Skeletal muscle tissue (tissue), 3 donors: ENCODE measurements at regions not wholly inside any gene's neighbourhood (a gene's known extent, or its start where the extent isn't known, plus 50 kb on each side); places are given as distances from the start of the nearest gene placed in this dataset.
"Not testable (repeated sequence)": the region's sequence is repeated elsewhere in the genome, so short reads cannot be mapped to it uniquely, and the experiment has no call there.

Source experiments
- H3K27ac ChIP-seq: one replicate; pipeline ENCODE4 v1.7.0; 2013; ENCODE audit warnings: mild to moderate bottlenecking, low read depth, low read length, inconsistent platforms
- H3K27me3 ChIP-seq, 3 donors: one replicate each; pipeline ENCODE4 v1.7.0; 2013; ENCODE audit warnings: low read length in 3 of 3; ENCODE audit not compliant: control insufficient read depth in 3 of 3, insufficient read depth in 3 of 3
- H3K36me3 ChIP-seq, 3 donors: one replicate each; pipeline ENCODE4 v1.7.0; 2013; ENCODE audit warnings: low read length in 3 of 3; ENCODE audit not compliant: control insufficient read depth in 3 of 3, insufficient read depth in 3 of 3
- H3K4me1 ChIP-seq, 3 donors: one replicate each; pipeline ENCODE4 v1.7.0; 2013; ENCODE audit warnings: low read length in 3 of 3, mild to moderate bottlenecking in 3 of 3; ENCODE audit not compliant: control insufficient read depth in 3 of 3, insufficient read depth in 3 of 3
- H3K4me3 ChIP-seq, 3 donors: one replicate each; pipeline ENCODE4 v1.7.0; 2013; ENCODE audit warnings: low read length in 3 of 3
- H3K9ac ChIP-seq, 3 donors: one replicate each; pipeline ENCODE4 v1.7.0; 2013; ENCODE audit warnings: low read length in 3 of 3, mild to moderate bottlenecking in 3 of 3, moderate library complexity in 2 of 3, low read depth in 1 of 3
- H3K9me3 ChIP-seq, 3 donors: one replicate each; pipeline ENCODE4 v1.7.0; 2013; ENCODE audit warnings: low read length in 3 of 3; ENCODE audit not compliant: control insufficient read depth in 3 of 3
- donor health status: Osteomylitis.

DNA sequence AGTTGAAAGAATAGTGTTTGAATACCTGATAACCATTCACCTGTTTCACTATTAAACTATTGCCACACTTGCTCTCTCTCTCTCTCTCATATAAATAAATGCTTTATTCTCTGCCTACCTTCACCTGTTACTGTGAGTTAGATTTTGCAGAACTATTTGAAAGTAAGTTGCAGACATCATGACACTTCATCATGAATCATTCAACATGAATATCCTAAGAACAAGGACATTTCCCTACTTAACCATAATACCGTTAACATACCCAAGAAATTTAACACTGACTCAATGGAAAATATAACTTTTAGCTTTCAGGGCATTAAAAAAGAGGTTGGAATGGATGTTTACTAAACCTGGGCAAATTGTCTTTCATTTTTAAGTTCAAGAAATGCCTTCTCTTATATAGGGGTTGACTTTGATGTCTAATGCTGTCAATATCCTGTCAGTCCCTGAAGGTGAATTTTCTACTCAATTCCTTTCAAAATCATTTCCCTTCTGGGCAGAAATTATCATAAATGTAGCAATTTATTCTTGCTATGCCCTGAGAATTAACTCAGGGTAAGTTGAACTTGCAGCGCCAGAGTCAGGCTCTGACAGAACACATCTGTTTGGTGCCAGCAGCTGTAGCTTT lies 582.6 kb upstream of the TLE4 start:
- Histone ChIP-seq H3K27ac (no peak overlapping the region), H3K27me3 (no peaks in the 10 kb centered on the region), H3K4me1 (no peaks in the 10 kb centered on the region), H3K9ac (no peak overlapping the region), H3K9me3 (no peaks in the 10 kb centered on the region), H3K36me3 (no peaks in the 10 kb centered on the region), H3K4me3 (no peak overlapping the region)

DNA sequence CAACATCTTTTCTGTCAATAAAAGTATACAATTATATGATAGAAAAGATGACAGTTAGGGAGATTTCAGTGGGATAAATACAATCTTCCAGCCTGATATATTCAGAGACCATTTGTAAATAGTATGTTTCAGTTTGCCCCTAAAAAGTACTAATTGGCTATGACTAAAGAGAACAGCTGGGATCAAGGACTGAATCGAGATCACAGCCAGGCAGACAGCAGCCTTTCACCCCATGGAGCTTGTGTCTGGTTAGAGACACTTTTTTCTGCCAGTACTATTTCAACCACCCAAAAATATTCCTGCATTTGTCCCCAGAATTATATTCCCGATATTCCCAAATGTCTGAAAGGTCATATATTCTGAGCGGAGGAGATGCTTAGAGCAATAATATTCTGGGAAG lies 577.3 kb upstream of the TLE4 start:
- H3K27me3 ChIP-seq, result no peaks in the 10 kb centered on the region
- H3K9me3 ChIP-seq, result no peaks in the 10 kb centered on the region
- H3K4me1 ChIP-seq, result no peaks in the 10 kb centered on the region
- H3K36me3 ChIP-seq, result no peaks in the 10 kb centered on the region
- H3K27ac ChIP-seq, result no peak overlapping the region
- no peak overlapping the region for H3K4me3 ChIP-seq
- no peak overlapping the region for H3K9ac ChIP-seq

DNA sequence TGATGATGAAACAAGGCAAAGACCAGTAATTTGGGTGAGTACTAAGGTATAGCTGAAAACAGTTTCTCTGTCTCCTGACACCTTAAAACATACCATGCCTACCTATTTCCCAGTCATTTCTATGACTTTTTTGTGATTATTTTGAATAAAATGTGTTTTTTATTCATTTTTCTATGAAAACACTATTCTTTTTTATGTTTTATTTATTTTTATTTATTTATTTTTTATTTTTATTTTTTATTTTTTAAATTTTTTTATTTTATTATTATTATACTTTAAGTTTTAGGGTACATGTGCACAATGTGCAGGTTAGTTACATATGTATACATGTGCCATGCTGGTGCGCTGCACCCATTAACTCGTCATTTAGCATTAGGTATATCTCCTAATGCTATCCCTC lies 576.8 kb upstream of the TLE4 start:
- not testable (repeated sequence) for H3K4me1 ChIP-seq, H3K36me3 ChIP-seq, H3K27me3 ChIP-seq, H3K9me3 ChIP-seq, H3K4me3 ChIP-seq, H3K9ac ChIP-seq, H3K27ac ChIP-seq

DNA sequence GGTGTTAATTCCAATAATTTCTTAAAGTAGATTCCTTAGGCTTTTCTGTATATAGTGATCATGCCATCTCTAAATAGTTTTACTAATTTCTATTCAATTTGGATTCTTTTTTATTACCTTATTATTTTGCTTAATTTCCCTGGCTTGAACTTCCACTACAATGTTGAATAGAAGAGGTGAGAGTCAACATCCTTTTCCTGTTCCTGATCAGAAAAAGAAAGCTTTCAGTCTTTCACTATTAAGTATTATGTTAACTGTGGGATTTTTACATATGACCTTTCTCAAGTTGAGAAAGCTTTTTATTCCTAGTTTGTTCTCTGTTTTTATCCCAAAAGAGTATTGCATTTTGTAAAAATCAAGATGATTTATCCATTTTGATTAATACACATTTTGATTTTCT lies 574.5 kb upstream of the TLE4 start:
- Histone ChIP-seq H3K9ac (no peak overlapping the region), H3K4me3 (no peak overlapping the region), H3K4me1 (no peaks in the 10 kb centered on the region), H3K27me3 (no peaks in the 10 kb centered on the region), H3K27ac (no peak overlapping the region), H3K36me3 (no peaks in the 10 kb centered on the region), H3K9me3 (no peaks in the 10 kb centered on the region)

DNA sequence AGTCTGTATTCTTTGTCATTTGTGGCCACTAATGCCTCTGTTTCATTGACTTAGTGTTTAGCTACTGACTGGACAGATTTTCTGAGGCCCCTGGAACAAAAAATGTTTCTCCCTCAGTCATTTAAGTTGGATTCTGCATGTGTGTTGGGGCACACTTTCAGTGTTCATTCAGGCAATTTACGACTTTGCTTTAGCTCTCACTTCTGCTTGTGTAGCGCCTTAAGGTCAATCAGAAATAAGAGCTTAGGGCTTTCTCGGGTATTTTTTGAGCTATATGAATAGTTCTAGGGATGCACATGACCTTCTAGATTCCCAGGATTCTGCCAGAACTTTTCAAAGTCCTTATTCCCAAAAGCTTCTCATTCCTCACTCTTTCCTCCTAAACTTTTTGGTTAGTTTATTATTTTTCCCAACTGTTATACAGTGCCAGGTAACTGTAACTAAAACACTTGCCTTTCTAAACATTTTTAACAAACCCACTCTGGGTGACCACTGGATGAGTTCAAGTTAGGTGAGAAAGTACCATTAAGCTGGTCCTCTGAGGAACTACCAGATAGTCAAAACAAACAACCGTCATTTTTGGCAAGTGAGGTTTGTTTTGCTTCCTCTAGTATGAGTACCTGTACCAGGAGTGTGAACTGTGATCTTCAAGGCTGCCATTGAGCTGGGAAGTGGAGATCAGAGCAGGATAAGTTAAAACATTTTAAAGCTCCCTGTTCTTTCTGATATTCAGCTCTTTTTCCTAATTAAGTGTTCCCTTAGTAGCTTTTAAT lies 571.3 kb upstream of the TLE4 start:
- Histone ChIP-seq H3K9me3 (no peaks in the 10 kb centered on the region), H3K27ac (no peak overlapping the region), H3K4me3 (no peak overlapping the region), H3K36me3 (no peaks in the 10 kb centered on the region), H3K27me3 (no peaks in the 10 kb centered on the region), H3K4me1 (no peaks in the 10 kb centered on the region), H3K9ac (no peak overlapping the region)

DNA sequence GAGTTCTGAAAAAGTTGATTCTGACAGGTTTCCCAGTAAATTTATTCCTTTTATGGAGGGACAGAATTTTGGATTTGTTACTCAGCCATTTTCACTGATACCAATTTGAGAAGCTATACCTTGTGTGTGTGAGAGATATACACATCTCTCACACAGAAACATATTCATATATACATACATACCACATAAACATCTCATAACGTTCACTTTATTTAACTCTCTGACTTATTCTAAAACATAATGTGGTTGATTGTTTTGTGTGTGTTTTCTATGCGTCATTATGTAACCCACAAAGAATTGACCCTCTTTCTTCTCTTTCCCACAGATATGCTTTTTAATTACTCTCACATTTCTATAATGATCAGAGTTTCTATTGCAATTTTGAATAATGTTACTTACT lies 570.8 kb upstream of the TLE4 start:
- Histone ChIP-seq H3K9ac (no peak overlapping the region), H3K4me1 (no peaks in the 10 kb centered on the region), H3K36me3 (no peaks in the 10 kb centered on the region), H3K27ac (no peak overlapping the region), H3K4me3 (no peak overlapping the region), H3K27me3 (no peaks in the 10 kb centered on the region), H3K9me3 (no peaks in the 10 kb centered on the region)

DNA sequence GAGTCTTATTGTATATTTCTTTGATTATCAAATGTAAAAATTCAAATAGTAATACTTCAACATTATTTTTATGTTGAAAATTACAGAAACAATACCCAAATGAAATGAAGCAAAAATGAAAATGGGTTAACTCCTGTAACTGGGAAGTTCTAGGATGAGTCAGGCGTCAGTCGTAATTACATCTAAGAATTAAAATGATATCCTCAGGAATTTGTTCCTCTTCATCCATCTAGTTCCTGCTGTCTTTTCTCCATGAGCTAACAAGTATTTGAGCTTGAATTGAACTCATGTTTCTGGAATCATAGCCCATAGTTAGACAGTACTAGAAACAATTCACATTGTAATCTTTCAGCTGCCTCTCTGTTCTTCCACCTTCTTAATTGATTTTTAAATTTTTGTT lies 568.3 kb upstream of the TLE4 start:
- no peak overlapping the region for H3K27ac ChIP-seq
- no peak overlapping the region for H3K4me3 ChIP-seq
- H3K27me3 ChIP-seq, result no peaks in the 10 kb centered on the region
- H3K36me3 ChIP-seq, result no peaks in the 10 kb centered on the region
- H3K9me3 ChIP-seq, result no peaks in the 10 kb centered on the region
- H3K9ac ChIP-seq, result no peak overlapping the region
- no peaks in the 10 kb centered on the region for H3K4me1 ChIP-seq

DNA sequence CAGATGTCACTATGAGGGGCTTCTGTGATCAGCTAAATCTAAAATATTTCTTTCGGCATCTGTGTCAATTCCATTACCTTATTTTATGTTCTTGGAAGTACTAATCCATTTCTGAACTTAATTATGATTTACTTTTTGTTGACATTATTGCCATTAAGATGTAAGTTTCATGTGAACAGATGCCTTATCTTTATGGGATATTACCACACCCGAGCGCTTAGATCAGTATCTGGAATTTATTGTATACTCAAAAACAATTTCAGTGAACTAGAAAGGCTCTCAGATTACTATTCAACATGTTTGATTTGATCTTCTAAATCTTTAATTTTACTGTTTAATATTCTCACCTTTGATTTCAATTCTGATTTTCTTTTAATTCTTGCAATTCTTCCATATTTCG lies 567.7 kb upstream of the TLE4 start:
- Histone ChIP-seq H3K27ac (no peak overlapping the region), H3K4me3 (no peak overlapping the region), H3K9me3 (no peaks in the 10 kb centered on the region), H3K4me1 (no peaks in the 10 kb centered on the region), H3K9ac (no peak overlapping the region), H3K36me3 (no peaks in the 10 kb centered on the region), H3K27me3 (no peaks in the 10 kb centered on the region)

DNA sequence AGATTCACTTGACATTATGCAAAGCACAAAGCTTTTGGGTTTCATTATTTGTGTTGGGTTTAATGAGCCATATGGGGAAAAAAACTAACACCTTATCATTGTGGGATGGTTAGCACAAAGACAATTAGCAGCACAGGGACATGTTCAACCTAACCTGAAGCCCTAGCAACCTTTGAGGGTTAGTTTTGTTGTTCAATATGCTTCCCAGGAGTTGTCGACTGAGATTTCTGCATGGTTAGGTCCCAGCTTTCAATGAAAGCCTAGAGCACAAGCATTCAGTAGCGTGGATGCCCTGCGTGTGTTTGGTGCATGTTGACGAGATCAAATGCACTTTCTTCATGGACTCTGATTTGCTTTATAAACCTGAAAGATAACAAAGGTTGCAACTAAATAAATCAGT lies 565.2 kb upstream of the TLE4 start:
- H3K36me3 ChIP-seq, result no peaks in the 10 kb centered on the region
- no peak overlapping the region for H3K27ac ChIP-seq
- H3K9me3 ChIP-seq, result no peaks in the 10 kb centered on the region
- no peaks in the 10 kb centered on the region for H3K27me3 ChIP-seq
- no peak overlapping the region for H3K4me3 ChIP-seq
- H3K9ac ChIP-seq, result no peak overlapping the region
- no peaks in the 10 kb centered on the region for H3K4me1 ChIP-seq

DNA sequence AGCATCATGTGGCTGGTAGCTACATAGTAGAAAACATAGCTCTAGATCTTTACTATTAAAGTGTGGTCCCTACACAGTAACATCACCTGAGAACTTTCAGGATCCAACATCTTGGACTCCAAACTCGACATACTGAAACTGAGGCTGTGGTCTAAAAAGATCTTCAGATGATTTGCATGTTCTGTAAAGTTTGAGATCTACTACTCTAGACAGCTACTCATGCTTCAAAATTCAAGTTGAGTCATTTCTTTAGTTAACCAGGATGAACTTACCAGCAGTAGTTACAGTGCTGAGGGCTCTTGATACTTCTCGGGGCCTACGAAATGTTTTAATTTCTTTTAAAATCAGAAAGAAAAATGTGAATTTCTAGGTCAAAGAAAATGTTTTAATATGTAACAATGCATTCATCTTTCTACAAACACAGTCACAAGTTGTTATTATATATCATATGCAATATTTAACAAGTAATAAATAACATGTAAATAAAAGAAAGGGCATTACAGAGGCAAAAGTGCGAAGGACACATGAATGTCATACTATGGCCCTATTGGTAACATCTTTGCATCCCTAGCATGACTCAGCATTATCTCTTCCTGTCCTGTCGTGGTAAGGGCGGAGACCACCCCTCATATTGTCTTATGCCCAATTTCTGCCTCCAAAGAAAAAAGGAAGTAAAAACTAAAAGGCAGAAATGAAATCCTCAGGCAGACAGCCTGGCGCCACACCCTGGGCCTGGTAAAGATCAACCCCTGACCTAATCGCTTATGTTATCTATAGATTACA lies 563.9 kb upstream of the TLE4 start:
- no peaks in the 10 kb centered on the region for H3K36me3 ChIP-seq
- no peak overlapping the region for H3K4me3 ChIP-seq
- H3K9ac ChIP-seq, result no peak overlapping the region
- no peaks in the 10 kb centered on the region for H3K27me3 ChIP-seq
- H3K4me1 ChIP-seq, result no peaks in the 10 kb centered on the region
- H3K9me3 ChIP-seq, result no peaks in the 10 kb centered on the region
- H3K27ac ChIP-seq, result no peak overlapping the region
